ENCODE measurements at regions not wholly inside any gene's neighbourhood (a gene's known extent, or its start where the extent isn't known, plus 50 kb on each side); places are given as distances from the start of the nearest gene placed in this dataset.

DNA sequence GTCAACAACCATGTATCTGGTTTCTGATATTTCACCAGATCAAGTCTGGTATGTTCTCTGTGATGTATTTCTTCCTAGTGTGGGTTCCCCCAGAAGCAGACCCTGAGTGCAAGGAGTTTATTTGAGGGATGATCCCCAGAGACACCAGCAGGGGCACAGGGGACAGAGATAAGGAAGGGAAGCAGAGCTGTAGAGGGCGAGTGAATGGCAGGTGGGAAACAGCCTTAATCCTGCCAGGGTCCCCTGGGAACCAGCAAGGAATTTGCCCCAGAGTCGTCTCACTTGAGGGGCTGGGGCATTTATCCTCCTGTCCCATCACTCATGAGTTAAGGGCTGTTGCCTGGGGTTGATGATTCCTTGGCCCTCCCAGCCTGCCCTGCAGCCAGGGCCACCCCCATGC lies 206.4 kb upstream of the BCOR start:
- intact Hi-C loops (cut with DNase I; ENCODE audit: low total_unique reads) (no loop called here), in situ Hi-C loops (cut with MboI; ENCODE audit: low sequenced_read_pairs in 4 of 4) (loop anchor here in 1 of 4 donors (25.0 kb wide), 1 partner anchor 92 kb away; no protein-coding TSS in a partner anchor)
- Histone ChIP-seq H3K4me1 (no peaks in the 10 kb centered on the region), H3K36me3 (no peaks in the 10 kb centered on the region), H3K4me3 (no peak overlapping the region), H3K9me3 (no peaks in the 10 kb centered on the region), H3K27me3 (no peaks in the 10 kb centered on the region), H3K27ac (no peak overlapping the region)
- DNase-seq (no peak), ATAC-seq (no peak)
- TF ChIP-seq POLR2A (IDR thresholded peaks at IDR 0.05): no peak
- TF ChIP-seq, protein P1, sequence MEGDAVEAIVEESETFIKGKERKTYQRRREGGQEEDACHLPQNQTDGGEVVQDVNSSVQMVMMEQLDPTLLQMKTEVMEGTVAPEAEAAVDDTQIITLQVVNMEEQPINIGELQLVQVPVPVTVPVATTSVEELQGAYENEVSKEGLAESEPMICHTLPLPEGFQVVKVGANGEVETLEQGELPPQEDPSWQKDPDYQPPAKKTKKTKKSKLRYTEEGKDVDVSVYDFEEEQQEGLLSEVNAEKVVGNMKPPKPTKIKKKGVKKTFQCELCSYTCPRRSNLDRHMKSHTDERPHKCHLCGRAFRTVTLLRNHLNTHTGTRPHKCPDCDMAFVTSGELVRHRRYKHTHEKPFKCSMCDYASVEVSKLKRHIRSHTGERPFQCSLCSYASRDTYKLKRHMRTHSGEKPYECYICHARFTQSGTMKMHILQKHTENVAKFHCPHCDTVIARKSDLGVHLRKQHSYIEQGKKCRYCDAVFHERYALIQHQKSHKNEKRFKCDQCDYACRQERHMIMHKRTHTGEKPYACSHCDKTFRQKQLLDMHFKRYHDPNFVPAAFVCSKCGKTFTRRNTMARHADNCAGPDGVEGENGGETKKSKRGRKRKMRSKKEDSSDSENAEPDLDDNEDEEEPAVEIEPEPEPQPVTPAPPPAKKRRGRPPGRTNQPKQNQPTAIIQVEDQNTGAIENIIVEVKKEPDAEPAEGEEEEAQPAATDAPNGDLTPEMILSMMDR (IDR thresholded peaks at IDR 0.05 in 4 of 5, conservative IDR thresholded peaks at IDR 0.05 in 1 of 5): no peak

DNA sequence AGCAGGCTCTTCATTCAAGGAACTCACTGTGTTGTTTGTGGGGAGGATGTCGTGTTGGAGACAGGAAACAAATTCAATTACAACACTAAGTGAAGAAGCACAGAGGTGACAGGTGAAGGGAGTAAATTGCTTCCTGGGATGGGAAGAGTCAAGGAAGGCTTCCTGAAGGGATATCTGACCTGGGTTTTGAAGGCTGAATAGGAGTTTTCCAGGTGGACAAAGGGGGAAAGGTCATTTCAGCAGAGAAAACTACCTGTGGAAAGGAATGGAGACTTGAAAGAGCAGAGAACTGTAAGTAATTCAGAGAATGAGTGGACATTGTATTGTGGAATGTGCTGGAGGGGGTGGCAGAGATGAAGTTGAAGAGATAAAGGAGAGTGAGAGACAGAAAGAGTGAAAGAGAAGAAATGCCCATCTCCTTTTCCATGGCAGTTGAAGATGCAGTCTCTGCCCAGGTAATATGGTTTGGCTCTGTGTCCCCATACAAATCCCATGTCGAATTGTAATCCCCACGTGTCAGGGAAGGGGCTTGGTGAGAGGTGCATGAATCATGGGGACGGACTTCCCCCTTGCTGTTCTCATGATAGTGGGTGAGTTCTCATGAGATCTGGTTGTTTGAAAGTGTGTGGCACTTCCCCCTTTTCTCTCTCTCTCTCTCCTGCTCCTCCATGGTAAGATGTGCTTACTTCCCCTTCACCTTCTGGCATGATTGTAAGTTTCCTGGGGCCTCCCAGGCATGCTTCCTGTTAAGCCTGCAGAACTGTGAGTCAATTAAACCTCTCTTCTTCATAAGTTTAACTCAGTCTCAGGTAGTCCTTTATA lies 205.7 kb upstream of the BCOR start:
- in situ Hi-C loops (cut with MboI; ENCODE audit: low sequenced_read_pairs in 4 of 4): loop anchor here in 1 of 4 donors (25.0 kb wide), 1 partner anchor 91 kb away; no protein-coding TSS in a partner anchor
- H3K9me3 ChIP-seq: no peaks in the 10 kb centered on the region

DNA sequence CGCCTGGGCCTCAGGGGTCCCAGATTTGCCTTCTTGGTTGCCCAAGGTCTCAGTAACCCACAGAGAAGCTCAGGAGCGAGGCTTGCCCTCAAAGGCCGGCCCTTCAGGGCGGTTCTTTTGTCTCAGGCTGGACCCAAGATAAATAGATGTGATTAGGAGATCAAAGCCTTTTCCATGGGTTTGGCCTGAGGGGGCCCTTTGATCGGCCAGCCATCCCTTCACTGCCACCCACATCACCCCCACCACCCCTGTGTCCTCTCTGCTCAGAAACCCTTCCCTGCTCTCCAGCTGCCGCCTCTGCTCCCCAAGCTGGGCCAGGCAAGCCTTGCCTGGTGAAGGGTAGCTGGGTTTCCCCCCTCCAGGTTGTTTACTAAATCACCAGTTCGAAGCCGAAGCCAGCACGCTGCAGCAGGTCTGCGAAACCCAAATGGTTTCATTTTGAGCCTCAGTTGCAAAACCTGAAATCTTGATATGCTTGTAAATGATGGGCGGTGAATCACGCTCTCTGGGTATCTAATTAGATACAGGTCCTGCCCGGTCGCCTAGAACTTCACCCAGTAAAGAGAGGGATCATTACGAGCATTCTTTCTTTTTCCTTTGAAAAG lies 202.6 kb upstream of the BCOR start:
- Histone ChIP-seq H3K27me3 (no peaks in the 10 kb centered on the region), H3K36me3 (no peaks in the 10 kb centered on the region), H3K9me3 (no peaks in the 10 kb centered on the region), H3K4me3 (no peak overlapping the region), H3K27ac (no peak overlapping the region), H3K4me1 (no peaks in the 10 kb centered on the region)
- no peak for TF ChIP-seq POLR2A (IDR thresholded peaks at IDR 0.05)
- TF ChIP-seq, protein P1 (IDR thresholded peaks at IDR 0.05 in 4 of 5, conservative IDR thresholded peaks at IDR 0.05 in 1 of 5): no peak
- ATAC-seq (no peak), DNase-seq (no peak)
- intact Hi-C loops (cut with DNase I; ENCODE audit: low total_unique reads): no loop called here
- in situ Hi-C loops (cut with MboI; ENCODE audit: low sequenced_read_pairs in 4 of 4): loop anchor here in 1 of 4 donors (25.0 kb wide), 1 partner anchor 88 kb away; no protein-coding TSS in a partner anchor

More for the DNA sequence above, 205.7 kb upstream of the BCOR start:
- Histone ChIP-seq H3K27me3 (no peaks in the 10 kb centered on the region), H3K36me3 (no peaks in the 10 kb centered on the region), H3K4me3 (no peak overlapping the region), H3K27ac (no peak overlapping the region), H3K4me1 (no peaks in the 10 kb centered on the region)
- no peak for DNase-seq
- TF ChIP-seq, protein P1 (IDR thresholded peaks at IDR 0.05 in 4 of 5, conservative IDR thresholded peaks at IDR 0.05 in 1 of 5): no peak
- TF ChIP-seq POLR2A (IDR thresholded peaks at IDR 0.05): no peak
- no peak for ATAC-seq
- intact Hi-C loops (cut with DNase I; ENCODE audit: low total_unique reads): no loop called here

DNA sequence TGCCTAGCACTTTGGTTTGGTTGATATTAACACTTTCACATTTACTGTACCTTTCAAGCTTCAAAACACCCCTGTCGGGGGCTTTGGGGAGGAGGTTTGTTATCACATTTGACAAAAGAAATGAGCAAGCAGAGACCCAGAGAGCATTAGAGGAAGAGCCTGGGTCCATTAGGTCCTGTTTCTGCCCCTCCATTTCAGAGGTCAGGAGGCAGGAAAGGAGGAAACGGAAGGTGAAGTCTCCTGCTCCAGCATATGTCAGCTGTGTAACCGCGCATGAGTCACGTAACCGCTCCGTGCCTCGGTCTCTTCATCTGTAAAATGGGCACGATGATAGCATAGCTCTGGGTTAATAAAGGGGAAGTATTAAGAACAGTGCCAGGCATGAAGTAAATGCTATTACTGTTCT lies 201.9 kb upstream of the BCOR start:
- no peaks in the 10 kb centered on the region for H3K9me3 ChIP-seq
- TF ChIP-seq, protein P1 (IDR thresholded peaks at IDR 0.05 in 4 of 5, conservative IDR thresholded peaks at IDR 0.05 in 1 of 5): no peak
- no peak for TF ChIP-seq POLR2A (IDR thresholded peaks at IDR 0.05)
- no peak overlapping the region for H3K27ac ChIP-seq
- H3K27me3 ChIP-seq: no peaks in the 10 kb centered on the region
- intact Hi-C loops (cut with DNase I; ENCODE audit: low total_unique reads) (no loop called here), in situ Hi-C loops (cut with MboI; ENCODE audit: low sequenced_read_pairs in 4 of 4) (loop anchor here in 1 of 4 donors (25.0 kb wide), 2 partner anchors 87 to 487 kb away; no protein-coding TSS in a partner anchor)
- DNase-seq (no peak), ATAC-seq (no peak)
- H3K4me1 ChIP-seq: no peaks in the 10 kb centered on the region
- no peaks in the 10 kb centered on the region for H3K36me3 ChIP-seq
- no peak overlapping the region for H3K4me3 ChIP-seq
